Esophagus squamous epithelium (tissue), 5 donors: ENCODE measurements at regions not wholly inside any gene's neighbourhood (a gene's known extent, or its start where the extent isn't known, plus 50 kb on each side); places are given as distances from the start of the nearest gene placed in this dataset.

Experiments
- DNase-seq: peaks from one replicate; lab custom pipeline; 2025; lab: John Stamatoyannopoulos, UW
- H3K27ac ChIP-seq, 4 donors: fragments of 200-600 bp; sonication (generic); one replicate each; pipeline ENCODE4 v1.5.1; 2016 to 2019; ENCODE audit warnings: mild to moderate bottlenecking in 1 of 4
- H3K27me3 ChIP-seq, 4 donors: fragments of 200-600 bp; sonication (generic); 1 replicate in 3 of 4; 2 replicates in 1 of 4; pipeline versions ENCODE4 v1.5.1 to v1.6.0; 2017 to 2021; ENCODE audit warnings: antibody characterized with exemption in 1 of 4
- H3K36me3 ChIP-seq, 3 donors: fragments of 200-600 bp; sonication (generic); one replicate each; pipeline ENCODE4 v1.5.1; 2016 to 2019
- H3K4me1 ChIP-seq, 3 donors: fragments of 200-600 bp; sonication (generic); one replicate each; pipeline ENCODE4 v1.5.1; 2017 to 2019
- H3K4me3 ChIP-seq, 4 donors: fragments of 200-600 bp; sonication (generic); 1 replicate in 3 of 4; 2 replicates in 1 of 4; pipeline ENCODE4 v1.5.1; 2016 to 2019; ENCODE audit warnings: mild to moderate bottlenecking in 2 of 4, moderate library complexity in 1 of 4
- H3K9me3 ChIP-seq, 3 donors: fragments of 200-600 bp; sonication (generic); one replicate each; pipeline ENCODE4 v1.5.1; 2016 to 2019
- POLR2A ChIP-seq, 4 donors: fragments of 450-650 bp; IDR thresholded peaks; one replicate each; pipeline ENCODE4 v1.6.1; 2017; ENCODE audit warnings: antibody characterized with exemption in 4 of 4, mild to moderate bottlenecking in 4 of 4, moderate library complexity in 3 of 4
- WGBS, 2 donors: methylation state at CpG; one replicate each; pipeline ENCODE4 v1.1.5; 2018; 5-methylcytosine and 5-hydroxymethylcytosine counted together
- intact Hi-C: fragments of 100-400 bp; cut with DNase I; formaldehyde crosslinking; loops from one replicate; pipeline ENCODE4 v1.15.0; 2022
- TF ChIP-seq, protein P1 (sequence below), 6 experiments: fragments of 450-650 bp in 4 of 6; fragments of 200-600 bp in 2 of 6; sonication (generic) in 2 of 6; IDR thresholded peaks; one replicate each; pipeline ENCODE4 v1.5.1; 2016 to 2019; ENCODE audit warnings: antibody characterized with exemption in 6 of 6, mild to moderate bottlenecking in 4 of 6, moderate library complexity in 4 of 6
- donor health status: DM: yes; HTN: yes; CAD: no.

DNA sequence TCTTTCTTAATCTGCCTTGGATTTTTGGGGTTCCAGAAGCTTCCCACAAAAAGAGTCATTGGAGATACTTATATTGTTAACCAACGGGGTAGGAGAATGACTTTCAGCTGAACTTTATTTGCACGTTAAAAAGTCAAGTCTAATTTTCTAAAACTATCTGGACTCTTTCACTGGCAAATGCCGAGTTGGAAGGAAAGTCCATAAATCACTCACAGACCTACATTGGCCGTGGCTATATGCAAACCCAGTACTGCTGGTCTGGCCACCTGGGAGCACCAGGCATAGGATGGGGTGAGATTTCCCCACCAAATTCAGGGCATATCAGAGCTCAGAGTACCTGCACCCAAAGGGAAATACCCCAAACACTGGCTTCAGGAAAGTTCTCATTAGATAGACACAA, 71.3 kb upstream of the SALL4 start:
- Histone ChIP-seq H3K4me1 (no peaks in the 10 kb centered on the region), H3K27ac (no peak overlapping the region), H3K9me3 (no peaks in the 10 kb centered on the region), H3K36me3 (no peaks in the 10 kb centered on the region), H3K27me3 (peaks cover 0 to 5% (median 0%) of the 10 kb centered on the region in 4 donors), H3K4me3 (no peak overlapping the region)
- 54 to 76% methylated on average over 3 to 4 of the region's 4 CpGs for WGBS, 2 donors
- TF ChIP-seq POLR2A (IDR thresholded peaks at IDR 0.05): no peak
- TF ChIP-seq, protein P1, sequence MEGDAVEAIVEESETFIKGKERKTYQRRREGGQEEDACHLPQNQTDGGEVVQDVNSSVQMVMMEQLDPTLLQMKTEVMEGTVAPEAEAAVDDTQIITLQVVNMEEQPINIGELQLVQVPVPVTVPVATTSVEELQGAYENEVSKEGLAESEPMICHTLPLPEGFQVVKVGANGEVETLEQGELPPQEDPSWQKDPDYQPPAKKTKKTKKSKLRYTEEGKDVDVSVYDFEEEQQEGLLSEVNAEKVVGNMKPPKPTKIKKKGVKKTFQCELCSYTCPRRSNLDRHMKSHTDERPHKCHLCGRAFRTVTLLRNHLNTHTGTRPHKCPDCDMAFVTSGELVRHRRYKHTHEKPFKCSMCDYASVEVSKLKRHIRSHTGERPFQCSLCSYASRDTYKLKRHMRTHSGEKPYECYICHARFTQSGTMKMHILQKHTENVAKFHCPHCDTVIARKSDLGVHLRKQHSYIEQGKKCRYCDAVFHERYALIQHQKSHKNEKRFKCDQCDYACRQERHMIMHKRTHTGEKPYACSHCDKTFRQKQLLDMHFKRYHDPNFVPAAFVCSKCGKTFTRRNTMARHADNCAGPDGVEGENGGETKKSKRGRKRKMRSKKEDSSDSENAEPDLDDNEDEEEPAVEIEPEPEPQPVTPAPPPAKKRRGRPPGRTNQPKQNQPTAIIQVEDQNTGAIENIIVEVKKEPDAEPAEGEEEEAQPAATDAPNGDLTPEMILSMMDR (IDR thresholded peaks at IDR 0.05): no peak
- intact Hi-C loops: no loop called here
- no peak for DNase-seq

DNA sequence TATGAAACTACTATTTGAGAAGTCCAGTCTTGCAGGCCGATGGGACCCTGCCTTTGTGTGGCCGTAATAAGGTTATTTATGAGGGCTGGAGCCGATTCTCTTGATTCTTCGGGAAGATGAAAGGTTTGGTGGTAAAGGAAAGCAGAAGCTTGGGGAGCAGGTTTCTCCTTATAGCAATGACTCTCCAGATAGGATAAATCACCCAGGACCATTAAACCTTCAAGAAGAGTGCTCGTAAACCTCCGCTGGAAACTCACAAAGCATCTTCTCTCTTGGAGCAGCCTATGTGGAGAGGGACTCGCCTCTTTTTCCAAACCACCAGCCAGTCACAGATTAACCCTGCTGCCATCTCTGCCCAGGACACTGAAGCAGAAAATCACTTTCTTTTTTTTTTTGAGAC, 69.6 kb upstream of the SALL4 start:
- intact Hi-C loops: no loop called here
- Histone ChIP-seq H3K27ac (no peak overlapping the region), H3K9me3 (no peaks in the 10 kb centered on the region), H3K4me1 (no peaks in the 10 kb centered on the region), H3K27me3 (peaks cover 0 to 5% (median 0%) of the 10 kb centered on the region in 4 donors), H3K4me3 (no peak overlapping the region), H3K36me3 (no peaks in the 10 kb centered on the region)
- 58 to 65% methylated on average over 7 of the region's 7 CpGs for WGBS, 2 donors
- no peak for DNase-seq
- TF ChIP-seq POLR2A (IDR thresholded peaks at IDR 0.05): no peak
- TF ChIP-seq, protein P1 (IDR thresholded peaks at IDR 0.05): no peak

DNA sequence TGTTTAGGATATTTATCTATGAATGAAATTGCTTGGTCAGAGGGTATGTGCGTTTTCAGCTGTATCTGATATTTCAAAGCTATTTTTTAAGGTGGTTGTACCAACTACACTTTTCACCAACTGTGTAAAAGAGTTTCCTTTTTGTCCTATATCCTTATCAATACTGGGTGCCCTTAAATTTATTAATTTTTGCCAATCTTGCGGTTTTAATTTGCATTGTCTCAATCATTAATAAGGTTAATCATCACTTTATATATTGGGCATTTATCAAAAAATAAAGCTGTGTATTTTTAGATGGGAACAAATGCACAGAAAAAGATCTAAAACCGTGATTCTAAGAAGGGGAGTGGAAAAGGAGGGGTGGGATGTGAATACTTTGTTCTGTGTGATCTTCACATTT, 66.7 kb upstream of the SALL4 start:
- TF ChIP-seq, protein P1 (IDR thresholded peaks at IDR 0.05): no peak
- no peak for TF ChIP-seq POLR2A (IDR thresholded peaks at IDR 0.05)
- 72 to 87% methylated on average over 3 of the region's 3 CpGs for whole genome bisulfite sequencing, 2 donors
- Histone ChIP-seq H3K36me3 (no peaks in the 10 kb centered on the region), H3K4me3 (no peak overlapping the region), H3K27ac (no peak overlapping the region), H3K4me1 (no peaks in the 10 kb centered on the region), H3K9me3 (no peaks in the 10 kb centered on the region), H3K27me3 (no peaks in the 10 kb centered on the region)
- DNase-seq: no peak
- intact Hi-C loops: no loop called here

DNA sequence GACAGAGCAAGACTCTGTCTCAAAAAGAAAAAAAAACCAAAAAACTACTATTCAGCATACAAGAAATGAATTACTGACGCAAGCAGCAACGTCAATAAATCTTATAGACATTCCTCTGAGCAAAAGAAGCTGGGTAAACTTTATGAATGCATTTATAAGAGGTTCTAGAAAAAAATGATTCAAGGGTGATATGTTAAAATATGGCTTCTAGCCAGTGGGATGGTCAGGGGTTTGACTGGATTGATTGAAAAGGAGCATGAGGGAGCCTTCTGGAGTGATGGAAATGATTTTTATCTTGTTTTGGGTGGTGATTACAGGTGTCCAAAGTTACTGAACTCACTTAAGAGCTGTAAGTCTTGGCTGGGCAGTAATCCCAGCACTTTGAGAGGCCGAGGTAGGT, 64.9 kb upstream of the SALL4 start:
- no peak for DNase-seq
- H3K27me3 ChIP-seq: peaks cover 0 to 7% (median 0%) of the 10 kb centered on the region in 4 donors
- H3K9me3 ChIP-seq: no peaks in the 10 kb centered on the region
- no peaks in the 10 kb centered on the region for H3K36me3 ChIP-seq
- no peak for TF ChIP-seq POLR2A (IDR thresholded peaks at IDR 0.05)
- TF ChIP-seq, protein P1 (IDR thresholded peaks at IDR 0.05): no peak
- intact Hi-C loops: no loop called here
- H3K4me3 ChIP-seq: no peak overlapping the region
- no peaks in the 10 kb centered on the region for H3K4me1 ChIP-seq
- 66 to 71% methylated on average over 3 of the region's 3 CpGs for WGBS, 2 donors
- no peak overlapping the region for H3K27ac ChIP-seq

DNA sequence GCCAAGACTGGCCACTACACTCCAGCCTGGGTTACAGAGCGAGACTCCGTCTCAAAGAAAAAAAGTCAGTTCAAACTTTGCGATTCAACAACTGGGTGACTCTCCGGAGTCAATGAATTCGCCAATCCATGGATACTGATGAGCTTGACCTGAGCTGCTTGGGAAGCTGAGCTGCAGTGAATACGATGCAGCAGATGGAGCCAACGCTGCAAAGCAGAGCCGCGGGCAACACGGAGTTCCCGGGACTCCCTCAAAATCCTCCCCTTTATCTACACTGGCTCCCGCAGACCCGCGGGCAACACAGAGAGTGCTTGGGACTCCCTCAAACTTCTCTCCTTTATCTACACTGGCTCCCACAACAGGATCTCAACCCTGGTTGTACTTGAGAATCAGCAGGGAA, 62.6 kb upstream of the SALL4 start:
- Histone ChIP-seq H3K27ac (no peak overlapping the region), H3K36me3 (no peaks in the 10 kb centered on the region), H3K9me3 (no peaks in the 10 kb centered on the region), H3K4me3 (no peak overlapping the region), H3K4me1 (no peaks in the 10 kb centered on the region), H3K27me3 (peaks cover 0 to 11% (median 0%) of the 10 kb centered on the region in 4 donors)
- WGBS, 2 donors: 91 to 95% methylated on average over 7 to 13 of the region's 14 CpGs
- no peak for TF ChIP-seq POLR2A (IDR thresholded peaks at IDR 0.05)
- TF ChIP-seq, protein P1 (IDR thresholded peaks at IDR 0.05): no peak
- no peak for DNase-seq
- intact Hi-C loops: no loop called here
